ENCODE measurements at regions not wholly inside any gene's neighbourhood (a gene's known extent, or its start where the extent isn't known, plus 50 kb on each side); places are given as distances from the start of the nearest gene placed in this dataset.
A peak's percentile ranks its signal among the peaks of the same experiment; 100 is the strongest.
"Not testable (repeated sequence)": the region's sequence is repeated elsewhere in the genome, so short reads cannot be mapped to it uniquely, and the experiment has no call there.

DNA sequence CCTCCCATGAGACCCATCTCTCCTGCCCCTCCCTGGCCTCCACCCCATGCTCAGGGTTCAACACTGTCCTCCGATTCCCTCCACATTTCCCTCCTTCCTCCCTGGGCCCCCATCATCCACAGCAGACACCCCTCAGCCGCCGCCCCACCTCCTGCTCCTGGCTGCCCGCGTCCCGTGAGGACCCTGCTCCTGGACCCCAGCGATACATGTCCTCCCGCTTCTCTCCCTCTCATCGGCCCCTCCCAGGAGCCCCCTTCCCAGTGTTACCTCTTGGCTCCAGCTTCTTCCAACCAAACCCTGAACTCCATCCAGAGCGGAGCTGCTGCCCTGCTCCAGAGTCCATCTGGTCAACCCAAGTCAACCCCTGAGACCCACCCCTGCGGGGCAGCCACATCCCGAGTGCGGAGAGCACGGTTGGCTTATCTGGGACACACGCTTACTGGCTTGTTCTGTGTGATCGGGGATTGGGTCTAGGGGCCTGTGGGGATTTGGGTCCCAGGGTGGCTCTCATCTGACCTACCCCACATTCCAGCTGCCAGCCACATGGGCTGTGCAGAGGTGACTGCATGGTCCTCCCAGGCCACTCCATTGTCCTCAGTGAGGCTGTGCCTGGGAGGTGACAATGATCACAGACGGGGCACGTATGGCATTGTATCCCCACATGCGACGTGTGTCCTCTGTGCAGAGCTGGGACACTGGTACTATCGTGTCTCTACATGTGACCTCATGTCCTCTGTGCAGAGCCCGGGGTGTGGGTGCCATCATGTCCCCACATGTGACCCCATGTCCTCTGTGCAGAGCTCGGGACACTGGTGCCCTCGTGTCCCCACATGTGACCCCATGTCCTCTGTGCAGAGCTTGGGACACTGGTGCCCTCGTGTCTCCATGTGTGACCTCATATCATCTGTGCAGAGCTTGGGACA, 333.6 kb downstream of the ADGRD1 start:
- Histone ChIP-seq H3K9me3 (no peaks in the 10 kb centered on the region), H3K27me3 (peaks cover 0 to 3% (median 0%) of the 10 kb centered on the region in 9 donors), H3K4me1 (no peaks in the 10 kb centered on the region), H3K36me3 (no peaks in the 10 kb centered on the region), H3K4me3 (no peak overlapping the region), H3K27ac (no peak overlapping the region)
- no peak for TF ChIP-seq POLR2A (IDR thresholded peaks at IDR 0.05)
- TF ChIP-seq, protein P1, sequence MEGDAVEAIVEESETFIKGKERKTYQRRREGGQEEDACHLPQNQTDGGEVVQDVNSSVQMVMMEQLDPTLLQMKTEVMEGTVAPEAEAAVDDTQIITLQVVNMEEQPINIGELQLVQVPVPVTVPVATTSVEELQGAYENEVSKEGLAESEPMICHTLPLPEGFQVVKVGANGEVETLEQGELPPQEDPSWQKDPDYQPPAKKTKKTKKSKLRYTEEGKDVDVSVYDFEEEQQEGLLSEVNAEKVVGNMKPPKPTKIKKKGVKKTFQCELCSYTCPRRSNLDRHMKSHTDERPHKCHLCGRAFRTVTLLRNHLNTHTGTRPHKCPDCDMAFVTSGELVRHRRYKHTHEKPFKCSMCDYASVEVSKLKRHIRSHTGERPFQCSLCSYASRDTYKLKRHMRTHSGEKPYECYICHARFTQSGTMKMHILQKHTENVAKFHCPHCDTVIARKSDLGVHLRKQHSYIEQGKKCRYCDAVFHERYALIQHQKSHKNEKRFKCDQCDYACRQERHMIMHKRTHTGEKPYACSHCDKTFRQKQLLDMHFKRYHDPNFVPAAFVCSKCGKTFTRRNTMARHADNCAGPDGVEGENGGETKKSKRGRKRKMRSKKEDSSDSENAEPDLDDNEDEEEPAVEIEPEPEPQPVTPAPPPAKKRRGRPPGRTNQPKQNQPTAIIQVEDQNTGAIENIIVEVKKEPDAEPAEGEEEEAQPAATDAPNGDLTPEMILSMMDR (IDR thresholded peaks at IDR 0.05), result no peak
- peak in 1 of 5 donors; percentile 22 for DNase-seq
- intact Hi-C loops (cut with DNase I), result no loop called here
- 82 to 92% (median 87%) methylated on average over 18 to 20 of the region's 25 CpGs for WGBS, 4 donors
- no peak for ATAC-seq

DNA sequence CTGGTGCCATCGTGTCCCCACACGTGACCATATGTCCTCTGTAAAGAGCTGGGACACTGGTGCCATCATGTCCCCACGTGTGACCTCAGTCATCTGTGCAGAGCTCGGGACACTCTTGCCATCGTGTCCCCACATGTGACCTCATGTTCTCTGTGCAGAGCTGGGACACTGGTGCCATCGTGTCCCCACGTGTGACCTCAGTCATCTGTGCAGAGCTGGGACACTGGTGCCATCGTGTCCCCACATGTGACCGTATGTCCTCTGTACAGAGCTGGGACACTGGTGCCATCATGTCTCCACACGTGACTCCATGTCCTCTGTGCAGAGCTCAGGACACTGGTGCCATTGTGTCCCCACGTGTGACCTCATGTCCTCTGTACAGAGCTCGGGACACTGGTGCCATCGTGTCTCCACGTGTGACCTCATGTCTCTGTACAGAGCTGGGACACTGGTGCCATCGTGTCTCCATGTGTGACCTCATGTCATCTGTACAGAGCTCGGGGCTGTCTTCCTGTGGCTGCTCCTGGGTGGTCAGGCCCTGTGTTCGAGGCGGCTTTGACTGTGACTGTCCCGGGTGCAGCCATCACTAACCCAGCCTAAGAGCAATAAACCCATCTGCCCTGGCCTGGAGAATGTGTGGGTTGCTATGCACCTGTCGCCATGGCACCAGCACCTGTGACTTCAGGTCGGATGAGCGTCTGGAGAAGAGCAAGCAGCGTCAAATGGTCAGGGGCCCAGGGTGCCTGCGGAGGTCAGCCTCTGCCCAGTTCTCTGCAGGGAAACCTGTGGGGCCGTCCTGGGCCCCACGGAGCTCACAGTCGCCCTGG, 334.4 kb downstream of the ADGRD1 start:
- no peaks in the 10 kb centered on the region for H3K4me1 ChIP-seq
- WGBS, 4 donors, result 75 to 83% (median 79%) methylated on average over 18 to 27 of the region's 27 CpGs
- no peak for TF ChIP-seq POLR2A (IDR thresholded peaks at IDR 0.05)
- TF ChIP-seq, protein P1 (IDR thresholded peaks at IDR 0.05), result no peak
- H3K9me3 ChIP-seq, result no peaks in the 10 kb centered on the region
- H3K27ac ChIP-seq, result no peak overlapping the region
- H3K4me3 ChIP-seq, result no peak overlapping the region
- ATAC-seq (no peak), DNase-seq (peak in 2 of 5 donors; percentile 2 to 17)
- no peaks in the 10 kb centered on the region for H3K36me3 ChIP-seq
- intact Hi-C loops (cut with DNase I), result no loop called here
- H3K27me3 ChIP-seq, result peaks cover 0 to 3% (median 0%) of the 10 kb centered on the region in 9 donors

DNA sequence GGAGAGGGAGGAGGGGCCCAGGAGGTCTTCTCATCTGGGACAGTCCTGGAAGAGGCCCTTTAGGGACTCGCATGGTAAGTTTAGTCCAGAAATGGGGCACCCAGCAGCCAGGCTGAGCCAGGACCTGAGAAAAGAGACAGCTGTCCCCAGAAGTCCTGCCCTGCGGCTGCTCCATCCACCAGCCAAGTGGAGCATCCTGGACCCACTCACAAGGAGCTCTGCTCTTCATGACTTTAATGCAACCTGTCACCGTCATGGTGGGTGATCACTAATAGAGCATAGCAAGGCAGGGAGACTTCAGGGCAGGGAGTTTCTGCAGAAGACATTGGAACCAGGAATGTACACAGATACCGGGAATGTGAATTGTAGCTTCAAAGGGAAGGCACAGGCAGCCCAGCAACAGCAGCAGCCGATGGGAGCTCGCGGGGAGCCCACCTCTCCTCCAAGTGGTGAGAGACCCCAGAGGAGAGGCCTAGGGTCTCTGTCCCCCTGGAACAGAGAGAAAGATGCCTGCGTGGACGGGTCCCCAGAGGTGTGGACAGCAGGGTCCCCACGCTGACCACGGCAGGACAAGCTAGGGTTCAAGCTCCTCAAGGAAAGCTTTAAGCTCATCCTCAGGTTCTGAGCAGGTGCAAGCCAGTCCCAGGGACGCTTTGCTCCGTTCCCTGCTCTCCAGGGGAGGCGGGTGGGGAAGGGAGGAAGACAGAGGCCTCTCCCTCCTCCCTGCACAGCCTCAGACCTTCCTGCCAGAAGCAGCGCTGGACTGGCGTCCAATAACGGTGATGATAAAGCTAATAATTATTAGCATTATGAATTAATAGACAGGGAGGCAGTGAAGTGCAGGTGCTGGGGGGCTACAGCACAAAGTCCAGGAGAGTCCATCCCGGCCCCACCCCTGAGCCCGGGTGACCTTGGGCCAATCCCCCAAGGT, 335.3 kb downstream of the ADGRD1 start:
- WGBS, 4 donors, result 81 to 86% (median 86%) methylated on average over 15 to 19 of the region's 19 CpGs
- H3K4me3 ChIP-seq; H3K27ac ChIP-seq; ATAC-seq; H3K36me3 ChIP-seq; H3K9me3 ChIP-seq; H3K27me3 ChIP-seq; H3K4me1 ChIP-seq; intact Hi-C loops (cut with DNase I): not testable (repeated sequence)
- DNase-seq, result peak in 2 of 5 donors; percentile 15 to 16

DNA sequence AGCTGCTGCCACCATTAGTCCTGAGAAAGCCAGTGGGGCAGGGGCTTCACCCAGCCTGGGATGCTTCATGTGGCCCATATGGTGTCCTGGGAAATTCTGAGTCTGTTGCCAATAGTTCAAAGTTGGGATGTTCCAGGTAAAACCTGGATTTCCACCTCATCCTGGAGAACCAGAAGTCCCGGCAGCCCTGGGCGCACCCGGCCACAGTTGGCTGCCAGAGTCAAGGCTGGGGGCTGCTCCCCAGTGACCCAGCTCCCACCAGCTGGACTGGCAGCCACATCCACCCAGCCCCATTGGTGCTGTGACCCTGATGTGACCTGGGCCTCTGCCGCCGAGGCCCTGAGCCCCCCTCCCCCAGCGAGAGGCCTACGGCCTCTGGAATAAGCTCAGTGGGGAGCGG, 336.1 kb downstream of the ADGRD1 start:
- H3K9me3 ChIP-seq; H3K27ac ChIP-seq; H3K36me3 ChIP-seq; H3K27me3 ChIP-seq; H3K4me3 ChIP-seq; ATAC-seq; intact Hi-C loops (cut with DNase I); H3K4me1 ChIP-seq: not testable (repeated sequence)
- 80 to 93% (median 83%) methylated on average over 2 to 7 of the region's 8 CpGs for WGBS, 4 donors
- peak in 2 of 5 donors; percentile 6 to 20 for DNase-seq
